Keratinocyte (primary cell): ENCODE measurements at regions not wholly inside any gene's neighbourhood (a gene's known extent, or its start where the extent isn't known, plus 50 kb on each side); places are given as distances from the start of the nearest gene placed in this dataset.
"Not testable (repeated sequence)": the region's sequence is repeated elsewhere in the genome, so short reads cannot be mapped to it uniquely, and the experiment has no call there.

Source experiments
- DNase-seq: peaks from one replicate; pipeline ENCODE4 v3.0.0-alpha.2; 2011; ENCODE audit warnings: low read depth, missing footprints, low spot score
- FAIRE-seq: peaks from 2 replicates; lab custom pipeline; 2011; peaks lifted over from hg19 to GRCh38; lab: Jason Lieb, UNC
- H2AFZ ChIP-seq: 2 replicates; pipeline ENCODE4 v1.6.0; 2012; ENCODE audit warnings: low read length, control low read depth, inconsistent platforms; ENCODE audit not compliant: control insufficient read depth
- H3K27ac ChIP-seq: 2 replicates; pipeline ENCODE4 v1.5.1; 2011; ENCODE audit warnings: low read length; ENCODE audit not compliant: control insufficient read depth, insufficient read depth
- H3K27me3 ChIP-seq: 3 replicates; pipeline ENCODE4 v1.6.0; 2011; ENCODE audit warnings: low read length; ENCODE audit not compliant: control insufficient read depth, insufficient read depth; ENCODE audit errors: extremely low read depth
- H3K36me3 ChIP-seq, 2 experiments: 2 replicates in 1 of 2; 3 replicates in 1 of 2; pipeline ENCODE4 v1.5.1; 2011; ENCODE audit warnings: low read length in 2 of 2, mild to moderate bottlenecking in 1 of 2; ENCODE audit not compliant: control insufficient read depth in 2 of 2, insufficient read depth in 2 of 2; ENCODE audit errors: extremely low read depth in 1 of 2
- H3K4me1 ChIP-seq: 3 replicates; pipeline ENCODE4 v1.5.1; 2011; ENCODE audit warnings: low read length; ENCODE audit not compliant: control insufficient read depth, insufficient read depth; ENCODE audit errors: extremely low read depth
- H3K4me2 ChIP-seq: 3 replicates; pipeline ENCODE4 v1.6.0; 2011; ENCODE audit warnings: low read depth, low read length; ENCODE audit not compliant: control insufficient read depth, insufficient read depth; ENCODE audit errors: extremely low read depth
- H3K4me3 ChIP-seq, 3 experiments: fragments of 200-600 bp in 1 of 3; sonication (generic) in 1 of 3; 2 replicates in 2 of 3; 3 replicates in 1 of 3; pipeline ENCODE4 v1.5.1; 2011 to 2016; ENCODE audit warnings: low read length in 3 of 3, mild to moderate bottlenecking in 3 of 3, control low read depth in 2 of 3, inconsistent platforms in 1 of 3, low read depth in 1 of 3, mixed read lengths in 1 of 3, mixed run types in 1 of 3, moderate library complexity in 1 of 3; ENCODE audit not compliant: control insufficient read depth in 2 of 3, insufficient read depth in 2 of 3; ENCODE audit errors: extremely low read depth in 1 of 3
- H3K79me2 ChIP-seq: 2 replicates; pipeline ENCODE4 v1.6.0; 2012; ENCODE audit warnings: low read length; ENCODE audit not compliant: control insufficient read depth, insufficient read depth
- H3K9ac ChIP-seq: 3 replicates; pipeline ENCODE4 v1.6.0; 2011; ENCODE audit warnings: low read length; ENCODE audit not compliant: control insufficient read depth, insufficient read depth; ENCODE audit errors: extremely low read depth
- H3K9me1 ChIP-seq: 3 replicates; pipeline ENCODE4 v1.6.0; 2011; ENCODE audit warnings: low read length; ENCODE audit not compliant: control insufficient read depth, insufficient read depth; ENCODE audit errors: extremely low read depth
- H3K9me3 ChIP-seq: 2 replicates; pipeline ENCODE4 v1.5.1; 2012; ENCODE audit warnings: low read depth, low read length; ENCODE audit not compliant: control insufficient read depth
- H4K20me1 ChIP-seq: 3 replicates; pipeline ENCODE4 v1.6.0; 2011; ENCODE audit warnings: low read length; ENCODE audit not compliant: control insufficient read depth, insufficient read depth; ENCODE audit errors: extremely low read depth
- CTCF ChIP-seq, 3 experiments: IDR thresholded peaks in 1 of 3; conservative IDR thresholded peaks in 1 of 3; optimal IDR thresholded peaks in 1 of 3; 2 replicates in 2 of 3; 3 replicates in 1 of 3; pipeline versions ENCODE3 to v1.5.1; 2011; ENCODE audit warnings: low read length in 3 of 3, mild to moderate bottlenecking in 3 of 3, moderate library complexity in 2 of 3, control low read depth in 1 of 3, inconsistent platforms in 1 of 3; ENCODE audit not compliant: insufficient read depth in 2 of 3; ENCODE audit errors: extremely low read depth in 1 of 3
- EZH2 ChIP-seq: IDR thresholded peaks from one replicate; pipeline ENCODE4 v1.6.1; 2012; ENCODE audit warnings: inconsistent platforms, mild to moderate bottlenecking, low read length, moderate library complexity
- dilution Hi-C: fragments of 300-500 bp; cut with MboI; formaldehyde crosslinking; loops from one replicate; pipeline ENCODE4 v1.7.0; 2020; ENCODE audit warnings: low sequenced_read_pairs; ENCODE audit not compliant: extremely low pct_ligation_motif_present

GRCh38 chr12:75790219-75790618 lies 241.4 kb downstream of the PHLDA1 start:
- H2AFZ ChIP-seq = peak overlapping the region; percentile 6
- H3K36me3 ChIP-seq = no peaks in the 10 kb centered on the region
- no peak overlapping the region for H3K4me3 ChIP-seq
- peaks cover 47% of the 10 kb centered on the region for H3K4me1 ChIP-seq
- H4K20me1 ChIP-seq = no peaks in the 10 kb centered on the region
- no peaks in the 10 kb centered on the region for H3K9me3 ChIP-seq
- FAIRE-seq = peak; percentile 77
- peak overlapping the region; percentile 24 for H3K4me2 ChIP-seq
- peak overlapping the region; percentile 46 for H3K9ac ChIP-seq
- H3K27ac ChIP-seq = peak overlapping the region; percentile 75
- no peaks in the 10 kb centered on the region for H3K27me3 ChIP-seq
- DNase-seq = no peak
- H3K79me2 ChIP-seq = no peaks in the 10 kb centered on the region
- TF ChIP-seq CTCF (optimal IDR thresholded peaks at IDR 0.05 in 1 of 3, IDR thresholded peaks at IDR 0.05 in 1 of 3, conservative IDR thresholded peaks at IDR 0.05 in 1 of 3; ENCODE audit: extremely low read depth in 1 of 3, insufficient read depth in 2 of 3, low read length in 3 of 3) (no peak), EZH2 (no peak)
- no peaks in the 10 kb centered on the region for H3K9me1 ChIP-seq
- dilution Hi-C loops = no loop called here

- H3K79me2 ChIP-seq, H3K9me3 ChIP-seq, DNase-seq, H4K20me1 ChIP-seq, FAIRE-seq, H2AFZ ChIP-seq, H3K4me3 ChIP-seq, H3K9me1 ChIP-seq, dilution Hi-C loops, H3K27me3 ChIP-seq, H3K36me3 ChIP-seq: not testable (repeated sequence)
- Histone ChIP-seq H3K9ac (peak overlapping the region; percentile 2), H3K4me2 (peak overlapping the region; percentile 20), H3K27ac (peak overlapping the region; percentile 74), H3K4me1 (peaks cover 71% of the 10 kb centered on the region)
These were observed 244.4 kb downstream of the PHLDA1 start for GRCh38 chr12:75787146-75787545.

GRCh38 chr12:75786070-75786469 lies 245.5 kb downstream of the PHLDA1 start:
- Histone ChIP-seq H3K4me2 (no peak overlapping the region), H4K20me1 (no peaks in the 10 kb centered on the region), H2AFZ (no peak overlapping the region), H3K4me1 (peaks cover 69% of the 10 kb centered on the region), H3K9ac (no peak overlapping the region), H3K27me3 (no peaks in the 10 kb centered on the region), H3K79me2 (no peaks in the 10 kb centered on the region), H3K9me1 (no peaks in the 10 kb centered on the region), H3K36me3 (no peaks in the 10 kb centered on the region), H3K27ac (no peak overlapping the region), H3K4me3 (no peak overlapping the region), H3K9me3 (no peaks in the 10 kb centered on the region)
- no peak for FAIRE-seq
- no peak for DNase-seq
- TF ChIP-seq CTCF (optimal IDR thresholded peaks at IDR 0.05 in 1 of 3, IDR thresholded peaks at IDR 0.05 in 1 of 3, conservative IDR thresholded peaks at IDR 0.05 in 1 of 3; ENCODE audit: extremely low read depth in 1 of 3, insufficient read depth in 2 of 3, low read length in 3 of 3) = no peak
- no peak for TF ChIP-seq EZH2
- dilution Hi-C loops = no loop called here
